ENCODE measurements at regions not wholly inside any gene's neighbourhood (a gene's known extent, or its start where the extent isn't known, plus 50 kb on each side); places are given as distances from the start of the nearest gene placed in this dataset.

GRCh38 chr13:73833325-73834070 is 300.7 kb downstream of the KLF12 start:
- Histone ChIP-seq H3K27ac (ENCODE audit: low read depth, low read length) (no peak overlapping the region), H3K4me1 (ENCODE audit: control insufficient read depth, insufficient read depth, low read length) (peaks cover 6% of the 10 kb centered on the region), H3K36me3 (ENCODE audit: control insufficient read depth, insufficient read depth, low read length) (no peaks in the 10 kb centered on the region), H3K27me3 (ENCODE audit: control insufficient read depth, insufficient read depth, low read length) (no peaks in the 10 kb centered on the region), H3K4me3 (ENCODE audit: low read length) (no peak overlapping the region), H3K9ac (ENCODE audit: low read length) (no peak overlapping the region)

DNA sequence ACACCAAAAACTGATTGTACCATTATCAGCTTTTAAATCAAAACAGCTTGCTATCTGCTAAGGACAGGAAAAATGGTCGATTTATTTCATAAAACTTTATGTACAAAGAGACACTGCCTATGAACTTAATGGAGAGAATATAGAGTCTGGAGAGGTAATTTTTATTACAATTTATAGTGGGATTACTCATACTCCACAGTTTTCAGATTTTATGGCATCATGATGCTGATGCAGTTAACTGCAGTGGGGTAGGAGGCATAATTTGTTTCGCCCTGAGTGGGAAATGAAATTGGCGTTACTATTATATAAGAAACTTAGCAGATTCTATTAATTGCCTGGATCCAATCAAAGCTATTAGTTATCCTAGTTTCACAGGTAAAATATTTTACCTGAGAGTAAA is 301.4 kb downstream of the KLF12 start:
- H3K4me3 ChIP-seq (ENCODE audit: low read length), result no peak overlapping the region
- H3K4me1 ChIP-seq (ENCODE audit: control insufficient read depth, insufficient read depth, low read length), result peaks cover 6% of the 10 kb centered on the region
- no peaks in the 10 kb centered on the region for H3K27me3 ChIP-seq (ENCODE audit: control insufficient read depth, insufficient read depth, low read length)
- no peak overlapping the region for H3K9ac ChIP-seq (ENCODE audit: low read length)
- no peak overlapping the region for H3K27ac ChIP-seq (ENCODE audit: low read depth, low read length)
- no peaks in the 10 kb centered on the region for H3K36me3 ChIP-seq (ENCODE audit: control insufficient read depth, insufficient read depth, low read length)

- Histone ChIP-seq H3K4me1 (ENCODE audit: control insufficient read depth, insufficient read depth, low read length) (peaks cover 6% of the 10 kb centered on the region), H3K27ac (ENCODE audit: low read depth, low read length) (no peak overlapping the region), H3K9ac (ENCODE audit: low read length) (no peak overlapping the region), H3K36me3 (ENCODE audit: control insufficient read depth, insufficient read depth, low read length) (no peaks in the 10 kb centered on the region), H3K27me3 (ENCODE audit: control insufficient read depth, insufficient read depth, low read length) (no peaks in the 10 kb centered on the region), H3K4me3 (ENCODE audit: low read length) (no peak overlapping the region)
Observed at GRCh38 chr13:73832128-73832588, 302.0 kb downstream of the KLF12 start.

DNA sequence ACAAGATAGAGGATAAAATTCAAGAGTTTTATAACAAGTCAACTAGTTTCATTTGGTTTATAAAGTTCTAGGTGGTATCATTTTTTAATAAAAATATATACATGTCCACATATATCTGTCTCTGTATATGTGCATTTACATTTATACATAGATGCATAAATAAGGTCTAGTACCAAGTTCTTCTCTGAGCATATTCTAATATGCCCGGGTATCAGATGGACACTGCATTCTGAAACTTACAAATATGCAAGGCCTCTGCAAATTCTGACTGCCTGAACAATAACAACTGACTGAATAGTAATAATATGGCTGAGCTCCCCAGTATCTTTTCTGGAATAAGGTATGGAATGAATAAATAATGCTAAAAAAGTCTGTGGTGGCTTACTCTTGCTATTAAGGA is 304.8 kb downstream of the KLF12 start:
- H3K27me3 ChIP-seq (ENCODE audit: control insufficient read depth, insufficient read depth, low read length), result no peaks in the 10 kb centered on the region
- H3K9ac ChIP-seq (ENCODE audit: low read length), result no peak overlapping the region
- no peak overlapping the region for H3K27ac ChIP-seq (ENCODE audit: low read depth, low read length)
- H3K36me3 ChIP-seq (ENCODE audit: control insufficient read depth, insufficient read depth, low read length), result no peaks in the 10 kb centered on the region
- H3K4me1 ChIP-seq (ENCODE audit: control insufficient read depth, insufficient read depth, low read length), result peaks cover 6% of the 10 kb centered on the region
- no peak overlapping the region for H3K4me3 ChIP-seq (ENCODE audit: low read length)

GRCh38 chr13:73828811-73829210 is 305.4 kb downstream of the KLF12 start:
- peaks cover 6% of the 10 kb centered on the region for H3K4me1 ChIP-seq (ENCODE audit: control insufficient read depth, insufficient read depth, low read length)
- no peaks in the 10 kb centered on the region for H3K27me3 ChIP-seq (ENCODE audit: control insufficient read depth, insufficient read depth, low read length)
- no peaks in the 10 kb centered on the region for H3K36me3 ChIP-seq (ENCODE audit: control insufficient read depth, insufficient read depth, low read length)
- no peak overlapping the region for H3K9ac ChIP-seq (ENCODE audit: low read length)
- H3K4me3 ChIP-seq (ENCODE audit: low read length), result no peak overlapping the region
- H3K27ac ChIP-seq (ENCODE audit: low read depth, low read length), result no peak overlapping the region

- no peaks in the 10 kb centered on the region for H3K27me3 ChIP-seq (ENCODE audit: control insufficient read depth, insufficient read depth, low read length)
- no peaks in the 10 kb centered on the region for H3K36me3 ChIP-seq (ENCODE audit: control insufficient read depth, insufficient read depth, low read length)
- no peak overlapping the region for H3K27ac ChIP-seq (ENCODE audit: low read depth, low read length)
- no peak overlapping the region for H3K9ac ChIP-seq (ENCODE audit: low read length)
- peaks cover 5% of the 10 kb centered on the region for H3K4me1 ChIP-seq (ENCODE audit: control insufficient read depth, insufficient read depth, low read length)
- H3K4me3 ChIP-seq (ENCODE audit: low read length), result no peak overlapping the region
Observed at GRCh38 chr13:73827434-73827833, 306.8 kb downstream of the KLF12 start.

- H3K4me1 ChIP-seq (ENCODE audit: control insufficient read depth, insufficient read depth, low read length), result no peaks in the 10 kb centered on the region
- H3K27me3 ChIP-seq (ENCODE audit: control insufficient read depth, insufficient read depth, low read length), result no peaks in the 10 kb centered on the region
- no peak overlapping the region for H3K9ac ChIP-seq (ENCODE audit: low read length)
- H3K27ac ChIP-seq (ENCODE audit: low read depth, low read length), result no peak overlapping the region
- H3K4me3 ChIP-seq (ENCODE audit: low read length), result no peak overlapping the region
- H3K36me3 ChIP-seq (ENCODE audit: control insufficient read depth, insufficient read depth, low read length), result no peaks in the 10 kb centered on the region
Observed at GRCh38 chr13:73825143-73825542, 309.1 kb downstream of the KLF12 start.

DNA sequence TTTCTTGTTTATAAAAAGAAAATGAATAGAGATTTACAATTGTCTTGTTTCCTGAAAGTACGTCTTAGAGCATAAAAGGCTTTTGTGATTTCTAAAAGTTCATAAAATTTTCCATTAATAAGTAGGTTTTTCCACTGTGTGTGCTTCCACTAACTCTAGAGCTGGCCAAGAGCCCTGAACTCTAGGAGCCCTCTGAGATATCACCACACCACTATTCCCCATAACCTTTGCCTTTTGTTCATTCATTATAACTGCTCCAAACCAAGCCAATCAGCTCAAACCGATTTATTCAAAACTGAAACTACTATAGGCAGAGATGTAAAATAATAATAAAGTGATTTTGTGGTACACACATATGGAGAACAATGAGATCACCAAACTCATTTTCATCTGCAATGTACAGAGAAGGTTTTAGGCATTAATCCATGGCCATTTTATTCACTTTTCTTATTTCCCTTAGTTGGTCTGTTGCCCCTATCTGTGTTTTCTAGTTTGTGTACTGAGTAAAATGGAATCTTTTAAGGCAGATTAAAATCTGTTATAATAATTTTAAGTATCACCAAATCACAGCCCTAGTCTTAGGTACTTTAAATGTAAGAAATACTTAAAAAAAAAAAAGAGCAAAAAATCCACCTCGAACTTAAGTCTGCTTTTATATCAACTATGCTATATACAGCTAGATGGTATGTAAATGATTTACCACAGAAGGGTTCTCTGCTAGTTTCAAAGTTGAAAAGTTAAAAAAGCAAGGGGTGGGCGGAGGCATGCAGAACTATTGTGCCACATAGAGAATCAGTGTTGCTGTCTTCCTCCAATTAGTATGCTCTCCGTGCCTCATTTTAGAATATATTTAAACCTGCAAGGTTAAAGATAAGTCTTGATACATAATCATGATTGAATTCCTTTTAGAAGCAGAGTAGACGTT is 311.3 kb downstream of the KLF12 start:
- H3K4me1 ChIP-seq (ENCODE audit: control insufficient read depth, insufficient read depth, low read length), result no peaks in the 10 kb centered on the region

DNA sequence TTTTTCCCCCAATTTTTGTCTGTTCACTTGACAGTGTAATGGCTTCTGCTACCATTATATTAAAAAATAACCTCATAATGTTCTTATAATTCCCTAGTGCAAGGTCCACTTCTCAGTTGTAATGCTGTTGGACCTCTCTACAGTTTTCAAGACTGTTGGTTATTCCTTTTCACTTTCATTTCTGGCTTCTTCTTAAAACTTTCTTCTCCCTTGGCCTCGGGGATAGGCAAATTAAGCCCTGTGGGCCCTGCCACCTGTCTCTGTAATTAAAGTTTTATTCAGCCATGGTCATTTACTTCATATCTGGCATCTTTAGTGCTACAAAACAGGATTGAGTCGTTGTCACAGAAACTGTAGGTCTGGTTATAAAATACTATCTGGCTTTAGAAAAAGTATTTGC is 313.5 kb downstream of the KLF12 start:
- Histone ChIP-seq H3K36me3 (ENCODE audit: control insufficient read depth, insufficient read depth, low read length) (no peaks in the 10 kb centered on the region), H3K9ac (ENCODE audit: low read length) (no peak overlapping the region), H3K27ac (ENCODE audit: low read depth, low read length) (no peak overlapping the region), H3K4me3 (ENCODE audit: low read length) (no peak overlapping the region), H3K4me1 (ENCODE audit: control insufficient read depth, insufficient read depth, low read length) (no peaks in the 10 kb centered on the region), H3K27me3 (ENCODE audit: control insufficient read depth, insufficient read depth, low read length) (no peaks in the 10 kb centered on the region)

More for the DNA sequence above, 311.3 kb downstream of the KLF12 start:
- Histone ChIP-seq H3K36me3 (ENCODE audit: control insufficient read depth, insufficient read depth, low read length) (no peaks in the 10 kb centered on the region), H3K4me3 (ENCODE audit: low read length) (no peak overlapping the region), H3K27me3 (ENCODE audit: control insufficient read depth, insufficient read depth, low read length) (no peaks in the 10 kb centered on the region), H3K9ac (ENCODE audit: low read length) (no peak overlapping the region), H3K27ac (ENCODE audit: low read depth, low read length) (no peak overlapping the region)

- Histone ChIP-seq H3K36me3 (ENCODE audit: control insufficient read depth, insufficient read depth, low read length) (no peaks in the 10 kb centered on the region), H3K4me3 (ENCODE audit: low read length) (no peak overlapping the region), H3K27me3 (ENCODE audit: control insufficient read depth, insufficient read depth, low read length) (no peaks in the 10 kb centered on the region), H3K4me1 (ENCODE audit: control insufficient read depth, insufficient read depth, low read length) (no peaks in the 10 kb centered on the region), H3K27ac (ENCODE audit: low read depth, low read length) (no peak overlapping the region), H3K9ac (ENCODE audit: low read length) (no peak overlapping the region)
Observed at GRCh38 chr13:73820285-73820684, 313.9 kb downstream of the KLF12 start.

DNA sequence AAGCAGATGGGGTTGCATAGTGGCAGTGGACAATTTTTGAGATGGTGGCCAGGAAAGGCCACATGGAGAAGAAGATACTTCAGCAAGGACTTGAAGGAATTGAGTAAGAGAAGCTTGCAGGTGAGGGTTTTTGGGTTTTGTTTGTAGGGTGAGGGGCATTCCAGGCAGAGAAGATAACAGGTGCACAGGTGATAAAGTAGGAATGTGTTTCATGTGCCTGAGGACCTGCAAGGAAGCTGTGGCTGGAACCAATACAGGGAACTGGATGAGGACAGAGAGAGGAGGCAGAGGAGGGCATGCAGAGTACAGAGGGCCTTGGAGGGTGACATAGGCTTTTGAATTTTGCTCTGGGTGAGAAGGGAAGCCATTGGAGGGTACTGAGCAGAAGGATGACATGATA is 314.5 kb downstream of the KLF12 start:
- no peak overlapping the region for H3K9ac ChIP-seq (ENCODE audit: low read length)
- H3K4me3 ChIP-seq (ENCODE audit: low read length), result no peak overlapping the region
- no peak overlapping the region for H3K27ac ChIP-seq (ENCODE audit: low read depth, low read length)
- no peaks in the 10 kb centered on the region for H3K36me3 ChIP-seq (ENCODE audit: control insufficient read depth, insufficient read depth, low read length)
- no peaks in the 10 kb centered on the region for H3K27me3 ChIP-seq (ENCODE audit: control insufficient read depth, insufficient read depth, low read length)
- no peaks in the 10 kb centered on the region for H3K4me1 ChIP-seq (ENCODE audit: control insufficient read depth, insufficient read depth, low read length)

DNA sequence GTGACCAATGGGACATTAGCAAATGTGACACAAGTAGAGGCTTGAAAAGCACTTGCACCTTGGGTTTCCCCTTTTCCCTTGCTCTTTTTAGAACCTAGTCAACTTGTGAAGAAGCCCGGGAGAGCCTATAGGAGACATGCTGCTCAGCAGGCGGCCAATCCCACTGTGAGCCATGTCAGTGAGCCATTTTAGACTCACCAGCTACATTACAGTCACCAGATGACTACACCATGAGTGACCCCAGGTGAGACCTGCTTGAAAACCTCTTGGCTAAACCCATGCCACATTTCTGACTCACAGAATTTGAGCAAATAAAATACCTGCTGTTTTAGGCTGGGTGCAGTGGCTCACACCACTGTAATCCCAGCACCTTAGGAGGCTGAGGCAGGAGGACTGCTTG is 317.5 kb downstream of the KLF12 start:
- H3K36me3 ChIP-seq (ENCODE audit: control insufficient read depth, insufficient read depth, low read length), result no peaks in the 10 kb centered on the region
- no peak overlapping the region for H3K4me3 ChIP-seq (ENCODE audit: low read length)
- H3K27ac ChIP-seq (ENCODE audit: low read depth, low read length), result no peak overlapping the region
- H3K4me1 ChIP-seq (ENCODE audit: control insufficient read depth, insufficient read depth, low read length), result no peaks in the 10 kb centered on the region
- H3K9ac ChIP-seq (ENCODE audit: low read length), result no peak overlapping the region
- H3K27me3 ChIP-seq (ENCODE audit: control insufficient read depth, insufficient read depth, low read length), result no peaks in the 10 kb centered on the region

Data from rectal smooth muscle tissue (tissue), 1 donor.